ENCODE measurements at regions not wholly inside any gene's neighbourhood (a gene's known extent, or its start where the extent isn't known, plus 50 kb on each side); places are given as distances from the start of the nearest gene placed in this dataset.

- no peaks in the 10 kb centered on the region for H3K9me3 ChIP-seq
- no peak for DNase-seq
- no peaks in the 10 kb centered on the region for H3K36me3 ChIP-seq
- H3K4me3 ChIP-seq = no peak overlapping the region
- no peak for TF ChIP-seq POLR2A (IDR thresholded peaks at IDR 0.05)
- TF ChIP-seq CTCF (IDR thresholded peaks at IDR 0.05) = no peak
- no peaks in the 10 kb centered on the region for H3K4me1 ChIP-seq
- H3K27ac ChIP-seq = no peak overlapping the region
- no peaks in the 10 kb centered on the region for H3K27me3 ChIP-seq
Observed at GRCh38 chr2:160550048-160550447, 56.4 kb upstream of the RBMS1 start.

- TF ChIP-seq CTCF (IDR thresholded peaks at IDR 0.05) (no peak), POLR2A (IDR thresholded peaks at IDR 0.05) (no peak)
- DNase-seq = no peak
- Histone ChIP-seq H3K36me3 (no peaks in the 10 kb centered on the region), H3K4me3 (no peak overlapping the region), H3K9me3 (no peaks in the 10 kb centered on the region), H3K4me1 (no peaks in the 10 kb centered on the region), H3K27ac (no peak overlapping the region), H3K27me3 (no peaks in the 10 kb centered on the region)
Observed at GRCh38 chr2:160551259-160551658, 57.7 kb upstream of the RBMS1 start.

GRCh38 chr2:160555420-160556071, 61.9 kb upstream of the RBMS1 start:
- H3K27ac ChIP-seq = no peak overlapping the region
- no peaks in the 10 kb centered on the region for H3K27me3 ChIP-seq
- no peak for TF ChIP-seq POLR2A (IDR thresholded peaks at IDR 0.05)
- no peak for TF ChIP-seq CTCF (IDR thresholded peaks at IDR 0.05)
- H3K4me1 ChIP-seq = no peaks in the 10 kb centered on the region
- no peak for DNase-seq
- no peak overlapping the region for H3K4me3 ChIP-seq
- H3K9me3 ChIP-seq = no peaks in the 10 kb centered on the region
- no peaks in the 10 kb centered on the region for H3K36me3 ChIP-seq

- Histone ChIP-seq H3K4me3 (no peak overlapping the region), H3K4me1 (no peaks in the 10 kb centered on the region), H3K27me3 (no peaks in the 10 kb centered on the region), H3K36me3 (no peaks in the 10 kb centered on the region), H3K9me3 (no peaks in the 10 kb centered on the region), H3K27ac (no peak overlapping the region)
- no peak for DNase-seq
- no peak for TF ChIP-seq POLR2A (IDR thresholded peaks at IDR 0.05)
- TF ChIP-seq CTCF (IDR thresholded peaks at IDR 0.05) = no peak
Observed at GRCh38 chr2:160557903-160558302, 64.3 kb upstream of the RBMS1 start.

- Histone ChIP-seq H3K27me3 (no peaks in the 10 kb centered on the region), H3K4me1 (no peaks in the 10 kb centered on the region), H3K36me3 (no peaks in the 10 kb centered on the region), H3K4me3 (no peak overlapping the region), H3K27ac (no peak overlapping the region), H3K9me3 (no peaks in the 10 kb centered on the region)
- TF ChIP-seq CTCF (IDR thresholded peaks at IDR 0.05) (no peak), POLR2A (IDR thresholded peaks at IDR 0.05) (no peak)
- no peak for DNase-seq
Observed at GRCh38 chr2:160558531-160558930, 64.9 kb upstream of the RBMS1 start.

All from Peyer's patch (tissue), 4 donors.